ENCODE measurements at regions not wholly inside any gene's neighbourhood (a gene's known extent, or its start where the extent isn't known, plus 50 kb on each side); places are given as distances from the start of the nearest gene placed in this dataset.

GRCh38 chr2:82487354-82487753 lies 1971.7 kb downstream of the SUCLG1 start:
- Histone ChIP-seq H3K4me3 (ENCODE audit: low read depth in 1 of 2, low read length in 2 of 2) (no peak overlapping the region), H3K4me1 (ENCODE audit: control insufficient read depth in 1 of 2, insufficient read depth in 2 of 2, low read length in 2 of 2) (no peaks in the 10 kb centered on the region), H3K36me3 (ENCODE audit: control insufficient read depth in 1 of 2, insufficient read depth in 2 of 2, low read length in 2 of 2) (no peaks in the 10 kb centered on the region), H3K9me3 (ENCODE audit: control insufficient read depth in 1 of 2, low read length in 2 of 2) (no peaks in the 10 kb centered on the region), H3K27me3 (ENCODE audit: low read depth, low read length) (no peaks in the 10 kb centered on the region), H3K27ac (ENCODE audit: low read length) (no peak overlapping the region)

- no peaks in the 10 kb centered on the region for H3K36me3 ChIP-seq (ENCODE audit: control insufficient read depth in 1 of 2, insufficient read depth in 2 of 2, low read length in 2 of 2)
- no peak overlapping the region for H3K4me3 ChIP-seq (ENCODE audit: low read depth in 1 of 2, low read length in 2 of 2)
- no peaks in the 10 kb centered on the region for H3K4me1 ChIP-seq (ENCODE audit: control insufficient read depth in 1 of 2, insufficient read depth in 2 of 2, low read length in 2 of 2)
- H3K27me3 ChIP-seq (ENCODE audit: low read depth, low read length): no peaks in the 10 kb centered on the region
- no peaks in the 10 kb centered on the region for H3K9me3 ChIP-seq (ENCODE audit: control insufficient read depth in 1 of 2, low read length in 2 of 2)
- H3K27ac ChIP-seq (ENCODE audit: low read length): no peak overlapping the region
These were observed 1973.4 kb downstream of the SUCLG1 start for GRCh38 chr2:82485701-82486100.

- Histone ChIP-seq H3K36me3 (ENCODE audit: control insufficient read depth in 1 of 2, insufficient read depth in 2 of 2, low read length in 2 of 2) (no peaks in the 10 kb centered on the region), H3K9me3 (ENCODE audit: control insufficient read depth in 1 of 2, low read length in 2 of 2) (no peaks in the 10 kb centered on the region), H3K4me1 (ENCODE audit: control insufficient read depth in 1 of 2, insufficient read depth in 2 of 2, low read length in 2 of 2) (no peaks in the 10 kb centered on the region), H3K27me3 (ENCODE audit: low read depth, low read length) (no peaks in the 10 kb centered on the region), H3K27ac (ENCODE audit: low read length) (no peak overlapping the region), H3K4me3 (ENCODE audit: low read depth in 1 of 2, low read length in 2 of 2) (no peak overlapping the region)
These were observed 1977.9 kb downstream of the SUCLG1 start for GRCh38 chr2:82481207-82481606.

- Histone ChIP-seq H3K27ac (ENCODE audit: low read length) (no peak overlapping the region), H3K27me3 (ENCODE audit: low read depth, low read length) (no peaks in the 10 kb centered on the region), H3K4me3 (ENCODE audit: low read depth in 1 of 2, low read length in 2 of 2) (no peak overlapping the region), H3K36me3 (ENCODE audit: control insufficient read depth in 1 of 2, insufficient read depth in 2 of 2, low read length in 2 of 2) (no peaks in the 10 kb centered on the region), H3K9me3 (ENCODE audit: control insufficient read depth in 1 of 2, low read length in 2 of 2) (no peaks in the 10 kb centered on the region), H3K4me1 (ENCODE audit: control insufficient read depth in 1 of 2, insufficient read depth in 2 of 2, low read length in 2 of 2) (no peaks in the 10 kb centered on the region)
These were observed 1980.4 kb downstream of the SUCLG1 start for GRCh38 chr2:82478641-82479040.

DNA sequence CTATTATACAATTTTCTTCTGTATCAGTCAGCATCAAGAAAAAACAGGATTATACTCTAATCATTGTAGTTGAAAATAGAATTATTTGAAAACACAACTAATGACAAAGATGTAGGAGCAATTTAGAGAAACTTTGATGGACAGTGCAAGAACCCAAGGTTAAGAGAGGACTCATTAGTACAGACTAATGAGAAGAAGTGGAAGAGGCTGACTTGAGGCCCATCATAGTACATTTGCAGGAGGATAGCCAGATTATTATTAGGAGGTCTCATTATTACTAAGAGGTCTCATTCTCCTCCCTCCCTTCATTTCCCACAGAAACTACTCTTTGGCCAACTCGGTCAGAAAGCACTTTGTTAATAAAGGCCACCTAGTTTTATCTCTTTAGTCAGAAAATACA lies 1983.0 kb downstream of the SUCLG1 start:
- H3K4me1 ChIP-seq (ENCODE audit: control insufficient read depth in 1 of 2, insufficient read depth in 2 of 2, low read length in 2 of 2): no peaks in the 10 kb centered on the region
- no peak overlapping the region for H3K4me3 ChIP-seq (ENCODE audit: low read depth in 1 of 2, low read length in 2 of 2)
- H3K36me3 ChIP-seq (ENCODE audit: control insufficient read depth in 1 of 2, insufficient read depth in 2 of 2, low read length in 2 of 2): no peaks in the 10 kb centered on the region
- H3K27me3 ChIP-seq (ENCODE audit: low read depth, low read length): no peaks in the 10 kb centered on the region
- H3K27ac ChIP-seq (ENCODE audit: low read length): no peak overlapping the region
- H3K9me3 ChIP-seq (ENCODE audit: control insufficient read depth in 1 of 2, low read length in 2 of 2): no peaks in the 10 kb centered on the region

DNA sequence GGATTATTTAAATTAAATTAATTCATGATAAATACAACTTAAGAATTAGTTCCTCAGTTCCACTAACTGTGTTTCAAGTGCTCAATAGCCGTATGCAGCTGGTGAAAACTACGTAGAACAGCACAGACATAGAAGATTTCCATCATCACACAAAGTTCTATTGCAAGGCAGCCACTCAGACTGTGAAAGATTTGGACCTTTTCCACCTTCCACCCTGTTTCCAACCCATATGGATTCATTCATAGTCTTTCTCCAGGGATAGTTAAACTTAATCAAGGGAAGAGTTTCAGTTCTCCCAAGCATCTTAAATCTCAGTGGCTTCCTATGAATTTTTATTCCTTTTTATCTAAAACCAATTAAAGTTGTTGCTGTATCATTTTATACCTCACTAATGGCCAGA lies 2030.8 kb downstream of the SUCLG1 start:
- Histone ChIP-seq H3K36me3 (ENCODE audit: control insufficient read depth in 1 of 2, insufficient read depth in 2 of 2, low read length in 2 of 2) (no peaks in the 10 kb centered on the region), H3K4me3 (ENCODE audit: low read depth in 1 of 2, low read length in 2 of 2) (no peak overlapping the region), H3K27ac (ENCODE audit: low read length) (no peak overlapping the region), H3K9me3 (ENCODE audit: control insufficient read depth in 1 of 2, low read length in 2 of 2) (no peaks in the 10 kb centered on the region), H3K27me3 (ENCODE audit: low read depth, low read length) (no peaks in the 10 kb centered on the region), H3K4me1 (ENCODE audit: control insufficient read depth in 1 of 2, insufficient read depth in 2 of 2, low read length in 2 of 2) (no peaks in the 10 kb centered on the region)

DNA sequence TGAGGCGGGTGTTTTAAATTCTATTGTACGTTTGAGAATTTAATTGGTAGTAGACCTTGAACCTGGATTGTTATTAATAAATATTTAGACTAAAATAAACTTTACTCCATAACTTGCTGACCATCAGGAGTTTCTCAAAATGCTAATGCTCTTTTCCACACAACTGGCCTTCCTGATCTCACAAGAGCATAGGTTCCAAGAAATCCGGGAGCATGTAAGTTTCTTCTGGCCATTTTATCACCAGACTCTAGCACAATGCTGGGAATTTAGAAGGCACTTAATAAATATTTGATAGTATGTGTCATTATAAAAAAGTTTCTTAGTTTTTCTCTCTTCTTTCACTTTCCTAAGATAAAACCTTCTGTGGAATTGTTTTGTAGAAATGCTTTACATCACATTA lies 2047.1 kb downstream of the SUCLG1 start:
- Histone ChIP-seq H3K27me3 (ENCODE audit: low read depth, low read length) (no peaks in the 10 kb centered on the region), H3K27ac (ENCODE audit: low read length) (no peak overlapping the region), H3K4me1 (ENCODE audit: control insufficient read depth in 1 of 2, insufficient read depth in 2 of 2, low read length in 2 of 2) (no peaks in the 10 kb centered on the region), H3K4me3 (ENCODE audit: low read depth in 1 of 2, low read length in 2 of 2) (no peak overlapping the region), H3K36me3 (ENCODE audit: control insufficient read depth in 1 of 2, insufficient read depth in 2 of 2, low read length in 2 of 2) (no peaks in the 10 kb centered on the region), H3K9me3 (ENCODE audit: control insufficient read depth in 1 of 2, low read length in 2 of 2) (peaks cover 0 to 5% of the 10 kb centered on the region in 2 donors)

DNA sequence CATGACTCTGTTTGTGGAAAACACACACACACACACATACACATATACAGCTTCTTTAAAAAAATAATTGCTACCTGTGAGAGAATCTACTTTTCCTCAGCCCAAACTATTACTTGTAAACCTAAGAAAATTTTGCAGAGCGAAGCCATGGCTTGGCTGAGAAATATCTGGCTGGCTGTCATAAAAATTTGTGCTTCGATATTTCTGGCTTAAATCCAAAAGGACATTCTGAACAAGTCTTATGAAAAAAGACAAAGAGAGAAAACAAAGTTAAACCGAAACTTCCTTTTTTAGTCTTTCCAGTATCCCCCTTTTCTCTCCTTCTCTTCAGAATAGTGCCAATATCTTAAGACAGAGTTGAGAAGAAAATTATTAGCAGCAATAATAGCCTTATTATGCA lies 2048.0 kb downstream of the SUCLG1 start:
- no peaks in the 10 kb centered on the region for H3K4me1 ChIP-seq (ENCODE audit: control insufficient read depth in 1 of 2, insufficient read depth in 2 of 2, low read length in 2 of 2)
- no peak overlapping the region for H3K27ac ChIP-seq (ENCODE audit: low read length)
- H3K4me3 ChIP-seq (ENCODE audit: low read depth in 1 of 2, low read length in 2 of 2): peak overlapping the region in 1 of 2 donors; percentile 5
- H3K27me3 ChIP-seq (ENCODE audit: low read depth, low read length): no peaks in the 10 kb centered on the region
- H3K9me3 ChIP-seq (ENCODE audit: control insufficient read depth in 1 of 2, low read length in 2 of 2): peaks cover 0 to 5% of the 10 kb centered on the region in 2 donors
- H3K36me3 ChIP-seq (ENCODE audit: control insufficient read depth in 1 of 2, insufficient read depth in 2 of 2, low read length in 2 of 2): no peaks in the 10 kb centered on the region

GRCh38 chr2:82395531-82395930 lies 2063.5 kb downstream of the SUCLG1 start:
- no peaks in the 10 kb centered on the region for H3K4me1 ChIP-seq (ENCODE audit: control insufficient read depth in 1 of 2, insufficient read depth in 2 of 2, low read length in 2 of 2)
- no peak overlapping the region for H3K27ac ChIP-seq (ENCODE audit: low read length)
- no peaks in the 10 kb centered on the region for H3K27me3 ChIP-seq (ENCODE audit: low read depth, low read length)
- no peak overlapping the region for H3K4me3 ChIP-seq (ENCODE audit: low read depth in 1 of 2, low read length in 2 of 2)
- no peaks in the 10 kb centered on the region for H3K36me3 ChIP-seq (ENCODE audit: control insufficient read depth in 1 of 2, insufficient read depth in 2 of 2, low read length in 2 of 2)
- H3K9me3 ChIP-seq (ENCODE audit: control insufficient read depth in 1 of 2, low read length in 2 of 2): no peaks in the 10 kb centered on the region

DNA sequence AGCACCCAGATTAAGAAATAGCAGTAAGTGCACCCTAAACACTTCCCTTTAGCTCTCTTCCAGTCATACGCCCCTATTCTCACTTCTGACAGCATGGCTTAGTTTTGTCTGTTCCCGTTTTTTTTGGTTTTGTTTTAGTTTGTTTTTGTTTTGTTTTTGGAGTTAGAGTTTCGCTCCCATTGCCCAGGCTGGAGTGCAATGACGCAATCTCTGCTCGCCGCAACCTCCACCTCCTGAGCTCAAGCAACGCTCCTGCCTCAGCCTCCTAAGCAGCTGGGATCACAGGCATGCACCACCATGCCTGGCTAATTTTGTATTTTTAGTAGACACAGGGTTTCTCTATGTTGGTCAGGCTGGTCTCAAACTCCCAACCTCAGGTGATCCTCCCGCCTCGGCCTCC lies 2067.7 kb downstream of the SUCLG1 start:
- H3K27me3 ChIP-seq (ENCODE audit: low read depth, low read length): no peaks in the 10 kb centered on the region
- H3K27ac ChIP-seq (ENCODE audit: low read length): no peak overlapping the region
- H3K9me3 ChIP-seq (ENCODE audit: control insufficient read depth in 1 of 2, low read length in 2 of 2): no peaks in the 10 kb centered on the region
- H3K4me1 ChIP-seq (ENCODE audit: control insufficient read depth in 1 of 2, insufficient read depth in 2 of 2, low read length in 2 of 2): no peaks in the 10 kb centered on the region
- no peaks in the 10 kb centered on the region for H3K36me3 ChIP-seq (ENCODE audit: control insufficient read depth in 1 of 2, insufficient read depth in 2 of 2, low read length in 2 of 2)
- no peak overlapping the region for H3K4me3 ChIP-seq (ENCODE audit: low read depth in 1 of 2, low read length in 2 of 2)

DNA sequence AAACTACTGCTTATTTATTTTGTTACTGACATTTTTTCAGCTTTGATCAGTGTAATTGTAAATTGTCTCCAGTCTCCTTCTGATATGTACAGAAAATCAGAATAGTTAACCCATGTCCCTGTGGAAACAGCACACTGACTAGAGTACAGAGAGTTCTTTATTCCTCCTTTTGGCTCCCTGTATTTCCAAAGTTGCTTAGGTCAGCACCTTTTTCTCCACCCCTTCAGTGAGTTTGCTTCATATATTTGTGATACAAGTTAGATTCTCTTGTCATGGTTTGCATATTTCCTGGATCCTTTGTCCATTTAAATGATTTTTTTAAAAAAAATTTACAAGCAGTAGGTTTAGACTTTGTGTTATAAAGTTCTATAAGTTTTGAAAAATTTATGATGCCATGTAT lies 2051.1 kb upstream of the LRRTM1 start:
- H3K36me3 ChIP-seq (ENCODE audit: control insufficient read depth in 1 of 2, insufficient read depth in 2 of 2, low read length in 2 of 2): no peaks in the 10 kb centered on the region
- no peaks in the 10 kb centered on the region for H3K9me3 ChIP-seq (ENCODE audit: control insufficient read depth in 1 of 2, low read length in 2 of 2)
- no peak overlapping the region for H3K4me3 ChIP-seq (ENCODE audit: low read depth in 1 of 2, low read length in 2 of 2)
- no peaks in the 10 kb centered on the region for H3K27me3 ChIP-seq (ENCODE audit: low read depth, low read length)
- no peaks in the 10 kb centered on the region for H3K4me1 ChIP-seq (ENCODE audit: control insufficient read depth in 1 of 2, insufficient read depth in 2 of 2, low read length in 2 of 2)
- no peak overlapping the region for H3K27ac ChIP-seq (ENCODE audit: low read length)

DNA sequence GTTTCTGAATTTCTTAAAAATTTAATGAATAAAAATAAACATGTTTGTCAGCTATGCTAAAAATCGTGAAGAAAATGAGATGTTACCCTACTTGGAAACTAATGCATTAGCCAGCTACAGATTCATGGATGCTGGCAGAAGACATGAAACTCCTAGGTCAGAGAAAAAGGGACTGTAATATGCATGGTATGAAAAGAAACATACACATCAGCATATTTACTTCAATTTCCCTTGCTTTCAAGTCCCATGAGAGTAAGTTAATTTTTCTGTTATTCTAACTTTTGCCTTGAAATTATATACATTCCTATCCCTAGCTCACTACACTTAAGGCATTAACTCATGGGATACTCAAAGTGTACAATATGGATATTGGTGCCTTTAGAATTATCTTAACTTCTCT lies 2041.4 kb upstream of the LRRTM1 start:
- Histone ChIP-seq H3K4me3 (ENCODE audit: low read depth in 1 of 2, low read length in 2 of 2) (no peak overlapping the region), H3K4me1 (ENCODE audit: control insufficient read depth in 1 of 2, insufficient read depth in 2 of 2, low read length in 2 of 2) (no peaks in the 10 kb centered on the region), H3K27ac (ENCODE audit: low read length) (no peak overlapping the region), H3K9me3 (ENCODE audit: control insufficient read depth in 1 of 2, low read length in 2 of 2) (no peaks in the 10 kb centered on the region), H3K36me3 (ENCODE audit: control insufficient read depth in 1 of 2, insufficient read depth in 2 of 2, low read length in 2 of 2) (no peaks in the 10 kb centered on the region), H3K27me3 (ENCODE audit: low read depth, low read length) (no peaks in the 10 kb centered on the region)

Data from muscle layer of duodenum (tissue), 2 donors.